ENCODE measurements at regions not wholly inside any gene's neighbourhood (a gene's known extent, or its start where the extent isn't known, plus 50 kb on each side); places are given as distances from the start of the nearest gene placed in this dataset.
A peak's percentile ranks its signal among the peaks of the same experiment; 100 is the strongest.

GRCh38 chr13:84263354-84264069, 381.2 kb upstream of the SLITRK1 start:
- Mint-ChIP-seq H3K27me3 (ENCODE audit: insufficient read depth, low read depth, poor library complexity) (no peaks in the 10 kb centered on the region), H3K9me3 (no peaks in the 10 kb centered on the region), H3K27ac (no peak overlapping the region), H3K36me3 (ENCODE audit: low read depth) (no peaks in the 10 kb centered on the region), H3K4me3 (no peak overlapping the region), H3K4me1 (peaks cover 2% of the 10 kb centered on the region; the same call in 1 of the 3 replicates)
- Histone ChIP-seq H3K27ac (ENCODE audit: low read depth) (no peak overlapping the region), H4K20me1 (replicated peaks; ENCODE audit: insufficient read depth) (no peaks in the 10 kb centered on the region), H3K27me3 (ENCODE audit: insufficient read depth) (no peaks in the 10 kb centered on the region), H3K9me2 (ENCODE audit: insufficient read depth) (no peaks in the 10 kb centered on the region), H3F3A (replicated peaks; ENCODE audit: low read depth) (no peaks in the 10 kb centered on the region), H3K4me3 (no peak overlapping the region), H3K4me2 (no peak overlapping the region), H2AFZ (peak overlapping the region; percentile 44; the same call in 1 of the 2 replicates), H3K4me1 (ENCODE audit: insufficient read depth) (no peaks in the 10 kb centered on the region), H3K79me2 (replicated peaks; ENCODE audit: insufficient read depth) (no peaks in the 10 kb centered on the region), H3K36me3 (ENCODE audit: insufficient read depth) (no peaks in the 10 kb centered on the region)
- DNase-seq (ENCODE audit: low spot score) (no peak), ATAC-seq (no peak)
- TF ChIP-seq, protein P1, sequence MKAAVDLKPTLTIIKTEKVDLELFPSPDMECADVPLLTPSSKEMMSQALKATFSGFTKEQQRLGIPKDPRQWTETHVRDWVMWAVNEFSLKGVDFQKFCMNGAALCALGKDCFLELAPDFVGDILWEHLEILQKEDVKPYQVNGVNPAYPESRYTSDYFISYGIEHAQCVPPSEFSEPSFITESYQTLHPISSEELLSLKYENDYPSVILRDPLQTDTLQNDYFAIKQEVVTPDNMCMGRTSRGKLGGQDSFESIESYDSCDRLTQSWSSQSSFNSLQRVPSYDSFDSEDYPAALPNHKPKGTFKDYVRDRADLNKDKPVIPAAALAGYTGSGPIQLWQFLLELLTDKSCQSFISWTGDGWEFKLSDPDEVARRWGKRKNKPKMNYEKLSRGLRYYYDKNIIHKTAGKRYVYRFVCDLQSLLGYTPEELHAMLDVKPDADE (IDR thresholded peaks at IDR 0.05) = no peak
- TF ChIP-seq, protein P2, sequence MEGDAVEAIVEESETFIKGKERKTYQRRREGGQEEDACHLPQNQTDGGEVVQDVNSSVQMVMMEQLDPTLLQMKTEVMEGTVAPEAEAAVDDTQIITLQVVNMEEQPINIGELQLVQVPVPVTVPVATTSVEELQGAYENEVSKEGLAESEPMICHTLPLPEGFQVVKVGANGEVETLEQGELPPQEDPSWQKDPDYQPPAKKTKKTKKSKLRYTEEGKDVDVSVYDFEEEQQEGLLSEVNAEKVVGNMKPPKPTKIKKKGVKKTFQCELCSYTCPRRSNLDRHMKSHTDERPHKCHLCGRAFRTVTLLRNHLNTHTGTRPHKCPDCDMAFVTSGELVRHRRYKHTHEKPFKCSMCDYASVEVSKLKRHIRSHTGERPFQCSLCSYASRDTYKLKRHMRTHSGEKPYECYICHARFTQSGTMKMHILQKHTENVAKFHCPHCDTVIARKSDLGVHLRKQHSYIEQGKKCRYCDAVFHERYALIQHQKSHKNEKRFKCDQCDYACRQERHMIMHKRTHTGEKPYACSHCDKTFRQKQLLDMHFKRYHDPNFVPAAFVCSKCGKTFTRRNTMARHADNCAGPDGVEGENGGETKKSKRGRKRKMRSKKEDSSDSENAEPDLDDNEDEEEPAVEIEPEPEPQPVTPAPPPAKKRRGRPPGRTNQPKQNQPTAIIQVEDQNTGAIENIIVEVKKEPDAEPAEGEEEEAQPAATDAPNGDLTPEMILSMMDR (conservative IDR thresholded peaks at IDR 0.05; ENCODE audit: low read depth in 2 of 2) = no peak
- TF ChIP-seq STAT1 (IDR thresholded peaks at IDR 0.05; ENCODE audit: unreplicated experiment) (no peak), POLR2AphosphoS5 (IDR thresholded peaks at IDR 0.05; ENCODE audit: low read depth) (no peak), CREB1 (CRISPR knock-in tag; IDR thresholded peaks at IDR 0.05; ENCODE audit: low read depth) (no peak), ZNF114 (CRISPR knock-in tag; IDR thresholded peaks at IDR 0.05) (no peak), ZNF331 (CRISPR knock-in tag; IDR thresholded peaks at IDR 0.05; ENCODE audit: low read depth) (no peak), NANOG (IDR thresholded peaks at IDR 0.05; ENCODE audit: borderline replicate concordance) (no peak), EZH2phosphoT487 (IDR thresholded peaks at IDR 0.05; ENCODE audit: unreplicated experiment) (no peak), EZH2 (IDR thresholded peaks at IDR 0.05; ENCODE audit: low read depth, unreplicated experiment) (no peak)
- TF ChIP-seq, protein P3, sequence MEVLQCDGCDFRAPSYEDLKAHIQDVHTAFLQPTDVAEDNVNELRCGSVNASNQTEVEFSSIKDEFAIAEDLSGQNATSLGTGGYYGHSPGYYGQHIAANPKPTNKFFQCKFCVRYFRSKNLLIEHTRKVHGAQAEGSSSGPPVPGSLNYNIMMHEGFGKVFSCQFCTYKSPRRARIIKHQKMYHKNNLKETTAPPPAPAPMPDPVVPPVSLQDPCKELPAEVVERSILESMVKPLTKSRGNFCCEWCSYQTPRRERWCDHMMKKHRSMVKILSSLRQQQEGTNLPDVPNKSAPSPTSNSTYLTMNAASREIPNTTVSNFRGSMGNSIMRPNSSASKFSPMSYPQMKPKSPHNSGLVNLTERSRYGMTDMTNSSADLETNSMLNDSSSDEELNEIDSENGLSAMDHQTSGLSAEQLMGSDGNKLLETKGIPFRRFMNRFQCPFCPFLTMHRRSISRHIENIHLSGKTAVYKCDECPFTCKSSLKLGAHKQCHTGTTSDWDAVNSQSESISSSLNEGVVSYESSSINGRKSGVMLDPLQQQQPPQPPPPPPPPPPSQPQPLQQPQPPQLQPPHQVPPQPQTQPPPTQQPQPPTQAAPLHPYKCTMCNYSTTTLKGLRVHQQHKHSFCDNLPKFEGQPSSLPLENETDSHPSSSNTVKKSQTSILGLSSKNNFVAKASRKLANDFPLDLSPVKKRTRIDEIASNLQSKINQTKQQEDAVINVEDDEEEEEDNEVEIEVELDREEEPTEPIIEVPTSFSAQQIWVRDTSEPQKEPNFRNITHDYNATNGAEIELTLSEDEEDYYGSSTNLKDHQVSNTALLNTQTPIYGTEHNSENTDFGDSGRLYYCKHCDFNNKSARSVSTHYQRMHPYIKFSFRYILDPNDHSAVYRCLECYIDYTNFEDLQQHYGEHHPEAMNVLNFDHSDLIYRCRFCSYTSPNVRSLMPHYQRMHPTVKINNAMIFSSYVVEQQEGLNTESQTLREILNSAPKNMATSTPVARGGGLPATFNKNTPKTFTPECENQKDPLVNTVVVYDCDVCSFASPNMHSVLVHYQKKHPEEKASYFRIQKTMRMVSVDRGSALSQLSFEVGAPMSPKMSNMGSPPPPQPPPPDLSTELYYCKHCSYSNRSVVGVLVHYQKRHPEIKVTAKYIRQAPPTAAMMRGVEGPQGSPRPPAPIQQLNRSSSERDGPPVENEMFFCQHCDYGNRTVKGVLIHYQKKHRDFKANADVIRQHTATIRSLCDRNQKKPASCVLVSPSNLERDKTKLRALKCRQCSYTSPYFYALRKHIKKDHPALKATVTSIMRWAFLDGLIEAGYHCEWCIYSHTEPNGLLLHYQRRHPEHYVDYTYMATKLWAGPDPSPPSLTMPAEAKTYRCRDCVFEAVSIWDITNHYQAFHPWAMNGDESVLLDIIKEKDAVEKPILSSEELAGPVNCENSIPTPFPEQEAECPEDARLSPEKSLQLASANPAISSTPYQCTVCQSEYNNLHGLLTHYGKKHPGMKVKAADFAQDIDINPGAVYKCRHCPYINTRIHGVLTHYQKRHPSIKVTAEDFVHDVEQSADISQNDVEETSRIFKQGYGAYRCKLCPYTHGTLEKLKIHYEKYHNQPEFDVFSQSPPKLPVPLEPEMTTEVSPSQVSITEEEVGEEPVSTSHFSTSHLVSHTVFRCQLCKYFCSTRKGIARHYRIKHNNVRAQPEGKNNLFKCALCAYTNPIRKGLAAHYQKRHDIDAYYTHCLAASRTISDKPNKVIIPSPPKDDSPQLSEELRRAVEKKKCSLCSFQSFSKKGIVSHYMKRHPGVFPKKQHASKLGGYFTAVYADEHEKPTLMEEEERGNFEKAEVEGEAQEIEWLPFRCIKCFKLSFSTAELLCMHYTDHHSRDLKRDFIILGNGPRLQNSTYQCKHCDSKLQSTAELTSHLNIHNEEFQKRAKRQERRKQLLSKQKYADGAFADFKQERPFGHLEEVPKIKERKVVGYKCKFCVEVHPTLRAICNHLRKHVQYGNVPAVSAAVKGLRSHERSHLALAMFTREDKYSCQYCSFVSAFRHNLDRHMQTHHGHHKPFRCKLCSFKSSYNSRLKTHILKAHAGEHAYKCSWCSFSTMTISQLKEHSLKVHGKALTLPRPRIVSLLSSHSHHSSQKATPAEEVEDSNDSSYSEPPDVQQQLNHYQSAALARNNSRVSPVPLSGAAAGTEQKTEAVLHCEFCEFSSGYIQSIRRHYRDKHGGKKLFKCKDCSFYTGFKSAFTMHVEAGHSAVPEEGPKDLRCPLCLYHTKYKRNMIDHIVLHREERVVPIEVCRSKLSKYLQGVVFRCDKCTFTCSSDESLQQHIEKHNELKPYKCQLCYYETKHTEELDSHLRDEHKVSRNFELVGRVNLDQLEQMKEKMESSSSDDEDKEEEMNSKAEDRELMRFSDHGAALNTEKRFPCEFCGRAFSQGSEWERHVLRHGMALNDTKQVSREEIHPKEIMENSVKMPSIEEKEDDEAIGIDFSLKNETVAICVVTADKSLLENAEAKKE (CRISPR knock-in tag; IDR thresholded peaks at IDR 0.05) = no peak
